Body of pancreas (tissue), 4 donors: ENCODE measurements at regions not wholly inside any gene's neighbourhood (a gene's known extent, or its start where the extent isn't known, plus 50 kb on each side); places are given as distances from the start of the nearest gene placed in this dataset.

Experiments
- POLR2A ChIP-seq, 3 donors: fragments of 450-650 bp; IDR thresholded peaks; one replicate each; pipeline ENCODE4 v1.6.1; 2016; ENCODE audit warnings: antibody characterized with exemption in 3 of 3, mild to moderate bottlenecking in 2 of 3
- TF ChIP-seq, protein P1 (sequence below), 7 experiments: fragments of 450-650 bp in 4 of 7; fragments of 200-600 bp in 3 of 7; sonication (generic) in 3 of 7; IDR thresholded peaks; one replicate each; pipeline ENCODE4 v1.5.1; 2016 to 2019; ENCODE audit warnings: antibody characterized with exemption in 7 of 7

DNA sequence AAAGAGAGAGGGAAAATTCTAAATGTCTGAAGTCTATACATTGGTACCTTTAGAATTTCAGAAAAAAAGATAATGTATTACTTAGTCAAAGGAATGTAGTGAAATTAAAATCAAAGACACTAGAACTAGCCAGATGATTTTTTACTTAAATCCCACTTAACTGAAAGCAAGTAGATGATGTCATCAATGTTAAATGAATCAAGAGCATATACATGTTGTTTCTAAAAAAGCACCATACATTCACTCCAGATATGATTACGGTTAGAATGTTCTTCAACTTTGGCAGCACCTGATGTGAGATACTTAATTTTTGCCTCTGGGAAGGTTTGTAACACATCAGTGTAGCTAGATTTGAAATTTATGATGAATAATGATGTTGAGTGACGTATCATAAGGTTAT, 576.7 kb upstream of the CNTNAP2 start:
- TF ChIP-seq, protein P1, sequence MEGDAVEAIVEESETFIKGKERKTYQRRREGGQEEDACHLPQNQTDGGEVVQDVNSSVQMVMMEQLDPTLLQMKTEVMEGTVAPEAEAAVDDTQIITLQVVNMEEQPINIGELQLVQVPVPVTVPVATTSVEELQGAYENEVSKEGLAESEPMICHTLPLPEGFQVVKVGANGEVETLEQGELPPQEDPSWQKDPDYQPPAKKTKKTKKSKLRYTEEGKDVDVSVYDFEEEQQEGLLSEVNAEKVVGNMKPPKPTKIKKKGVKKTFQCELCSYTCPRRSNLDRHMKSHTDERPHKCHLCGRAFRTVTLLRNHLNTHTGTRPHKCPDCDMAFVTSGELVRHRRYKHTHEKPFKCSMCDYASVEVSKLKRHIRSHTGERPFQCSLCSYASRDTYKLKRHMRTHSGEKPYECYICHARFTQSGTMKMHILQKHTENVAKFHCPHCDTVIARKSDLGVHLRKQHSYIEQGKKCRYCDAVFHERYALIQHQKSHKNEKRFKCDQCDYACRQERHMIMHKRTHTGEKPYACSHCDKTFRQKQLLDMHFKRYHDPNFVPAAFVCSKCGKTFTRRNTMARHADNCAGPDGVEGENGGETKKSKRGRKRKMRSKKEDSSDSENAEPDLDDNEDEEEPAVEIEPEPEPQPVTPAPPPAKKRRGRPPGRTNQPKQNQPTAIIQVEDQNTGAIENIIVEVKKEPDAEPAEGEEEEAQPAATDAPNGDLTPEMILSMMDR (IDR thresholded peaks at IDR 0.05) = no peak
- TF ChIP-seq POLR2A (IDR thresholded peaks at IDR 0.05) = no peak
